Bronchial epithelial cell (primary cell): ENCODE measurements at regions not wholly inside any gene's neighbourhood (a gene's known extent, or its start where the extent isn't known, plus 50 kb on each side); places are given as distances from the start of the nearest gene placed in this dataset.

ENCODE experiments used
- DNase-seq: peaks from one replicate; pipeline ENCODE4 v3.0.0-alpha.2; 2010; ENCODE audit warnings: low read depth
- FAIRE-seq: peaks from 2 replicates; lab custom pipeline; 2011; peaks lifted over from hg19 to GRCh38; lab: Jason Lieb, UNC
- H3K27me3 ChIP-seq: 2 replicates; pipeline ENCODE4 v1.5.1; 2011; ENCODE audit warnings: low read length; ENCODE audit not compliant: control insufficient read depth, insufficient read depth
- H3K36me3 ChIP-seq: 2 replicates; pipeline ENCODE4 v1.5.1; 2011; ENCODE audit warnings: low read length; ENCODE audit not compliant: control insufficient read depth, insufficient read depth
- H3K4me3 ChIP-seq: 2 replicates; pipeline ENCODE4 v1.5.1; 2011; ENCODE audit warnings: mild to moderate bottlenecking, low read depth, low read length, control low read depth
- TF ChIP-seq, protein P1 (sequence below): IDR thresholded peaks from 2 replicates; pipeline ENCODE4 v1.5.1; 2011; ENCODE audit warnings: mild to moderate bottlenecking, moderate library complexity, low read length, control low read depth, inconsistent platforms; ENCODE audit not compliant: insufficient read depth, severe bottlenecking

DNA sequence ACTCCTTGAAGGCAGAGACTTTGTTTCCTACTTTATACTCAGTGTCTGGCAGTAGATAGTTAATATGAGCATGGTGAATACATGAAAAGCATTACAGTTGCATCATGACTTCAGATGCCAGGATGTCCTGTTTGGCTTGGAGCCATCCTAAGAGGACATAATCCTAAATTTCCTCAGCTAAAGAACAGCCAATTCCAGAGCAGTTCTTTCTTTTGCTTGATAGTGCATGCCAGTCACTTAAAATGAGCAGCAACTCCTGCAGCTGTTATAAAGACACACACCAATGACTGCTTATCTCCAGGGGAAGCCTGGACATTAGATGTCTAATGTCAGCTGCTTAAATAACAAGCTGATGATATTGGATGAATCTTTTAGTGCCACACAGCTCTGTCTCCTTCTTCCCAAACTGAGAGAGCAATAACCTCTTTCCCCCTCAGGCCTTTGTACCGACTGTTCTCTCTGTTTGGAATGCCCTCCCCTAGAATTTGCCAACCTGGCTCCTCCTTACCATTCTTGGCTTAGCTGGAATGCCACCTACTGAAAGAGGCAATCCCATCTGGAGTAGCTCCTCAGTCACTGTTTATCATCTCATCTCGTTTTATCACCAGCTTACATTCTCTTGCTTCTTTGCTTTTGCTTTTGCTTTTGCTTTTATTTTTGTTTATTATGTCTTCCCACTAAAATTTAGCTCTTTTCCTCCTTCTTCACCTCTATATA lies 100.8 kb upstream of the USP38 start:
- Histone ChIP-seq H3K27me3 (no peaks in the 10 kb centered on the region), H3K4me3 (no peak overlapping the region), H3K36me3 (no peaks in the 10 kb centered on the region)
- TF ChIP-seq, protein P1, sequence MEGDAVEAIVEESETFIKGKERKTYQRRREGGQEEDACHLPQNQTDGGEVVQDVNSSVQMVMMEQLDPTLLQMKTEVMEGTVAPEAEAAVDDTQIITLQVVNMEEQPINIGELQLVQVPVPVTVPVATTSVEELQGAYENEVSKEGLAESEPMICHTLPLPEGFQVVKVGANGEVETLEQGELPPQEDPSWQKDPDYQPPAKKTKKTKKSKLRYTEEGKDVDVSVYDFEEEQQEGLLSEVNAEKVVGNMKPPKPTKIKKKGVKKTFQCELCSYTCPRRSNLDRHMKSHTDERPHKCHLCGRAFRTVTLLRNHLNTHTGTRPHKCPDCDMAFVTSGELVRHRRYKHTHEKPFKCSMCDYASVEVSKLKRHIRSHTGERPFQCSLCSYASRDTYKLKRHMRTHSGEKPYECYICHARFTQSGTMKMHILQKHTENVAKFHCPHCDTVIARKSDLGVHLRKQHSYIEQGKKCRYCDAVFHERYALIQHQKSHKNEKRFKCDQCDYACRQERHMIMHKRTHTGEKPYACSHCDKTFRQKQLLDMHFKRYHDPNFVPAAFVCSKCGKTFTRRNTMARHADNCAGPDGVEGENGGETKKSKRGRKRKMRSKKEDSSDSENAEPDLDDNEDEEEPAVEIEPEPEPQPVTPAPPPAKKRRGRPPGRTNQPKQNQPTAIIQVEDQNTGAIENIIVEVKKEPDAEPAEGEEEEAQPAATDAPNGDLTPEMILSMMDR = no peak
- FAIRE-seq (no peak), DNase-seq (no peak)

DNA sequence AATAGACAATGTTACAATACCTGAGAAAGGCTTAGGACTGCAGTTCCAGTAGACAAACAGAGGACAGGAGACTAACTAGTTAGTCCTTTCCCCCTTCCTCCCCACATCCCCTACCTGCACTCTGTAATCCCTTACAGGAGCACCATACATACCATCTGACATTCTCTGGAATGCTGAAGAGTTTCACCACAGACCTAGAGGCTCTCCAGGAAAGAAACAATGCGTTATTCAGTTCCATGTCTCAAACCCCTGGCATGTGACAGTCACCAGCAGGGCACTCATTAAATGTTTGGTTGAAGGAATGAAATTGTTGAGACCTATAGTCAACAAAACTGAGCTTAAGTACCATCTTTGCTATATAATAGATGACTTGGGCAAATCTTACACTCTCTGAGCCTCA lies 100.2 kb upstream of the USP38 start:
- FAIRE-seq = no peak
- DNase-seq = no peak
- no peaks in the 10 kb centered on the region for H3K36me3 ChIP-seq
- H3K4me3 ChIP-seq = no peak overlapping the region
- no peaks in the 10 kb centered on the region for H3K27me3 ChIP-seq
- TF ChIP-seq, protein P1 = no peak

DNA sequence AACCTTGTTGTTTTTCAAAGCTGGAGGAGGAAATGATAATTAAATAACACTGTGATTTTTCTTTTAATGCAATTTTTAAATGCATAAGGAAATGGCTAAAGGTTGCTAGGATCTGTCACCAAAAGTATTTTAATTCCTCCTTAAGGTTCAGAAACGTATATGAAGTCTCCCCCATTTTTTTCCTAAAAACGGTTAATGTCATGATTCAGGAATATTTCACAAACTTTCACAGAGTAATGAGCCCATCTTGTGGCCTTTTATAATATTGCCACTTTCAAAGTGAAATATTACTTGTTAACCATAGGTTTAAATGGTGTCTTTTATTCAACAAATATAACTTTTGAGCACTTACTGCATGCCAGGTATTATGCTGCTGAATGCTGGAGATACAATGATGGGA lies 99.5 kb upstream of the USP38 start:
- H3K4me3 ChIP-seq = no peak overlapping the region
- TF ChIP-seq, protein P1 = no peak
- DNase-seq (peak; percentile 4), FAIRE-seq (no peak)
- H3K36me3 ChIP-seq = no peaks in the 10 kb centered on the region
- no peaks in the 10 kb centered on the region for H3K27me3 ChIP-seq

DNA sequence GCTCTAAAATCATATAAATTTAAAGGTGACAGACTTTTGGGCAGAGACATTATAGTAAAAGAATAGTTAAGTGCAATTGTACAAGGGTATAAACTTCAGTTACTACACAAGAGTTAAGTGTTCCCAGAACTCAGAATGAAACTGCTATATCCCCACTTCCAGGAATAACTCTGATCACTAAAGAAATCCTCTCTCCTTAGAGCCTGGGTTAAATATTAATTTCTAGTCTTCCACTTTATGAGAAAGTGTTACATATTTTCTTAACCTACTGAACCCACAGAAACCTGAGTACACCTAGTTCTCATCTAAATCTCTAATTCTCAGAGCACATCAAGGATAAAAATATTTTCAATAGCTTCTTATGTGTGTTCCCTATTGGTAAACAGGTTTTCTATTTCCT lies 99.1 kb upstream of the USP38 start:
- Histone ChIP-seq H3K27me3 (no peaks in the 10 kb centered on the region), H3K36me3 (no peaks in the 10 kb centered on the region), H3K4me3 (no peak overlapping the region)
- TF ChIP-seq, protein P1 = no peak
- DNase-seq (no peak), FAIRE-seq (no peak)

DNA sequence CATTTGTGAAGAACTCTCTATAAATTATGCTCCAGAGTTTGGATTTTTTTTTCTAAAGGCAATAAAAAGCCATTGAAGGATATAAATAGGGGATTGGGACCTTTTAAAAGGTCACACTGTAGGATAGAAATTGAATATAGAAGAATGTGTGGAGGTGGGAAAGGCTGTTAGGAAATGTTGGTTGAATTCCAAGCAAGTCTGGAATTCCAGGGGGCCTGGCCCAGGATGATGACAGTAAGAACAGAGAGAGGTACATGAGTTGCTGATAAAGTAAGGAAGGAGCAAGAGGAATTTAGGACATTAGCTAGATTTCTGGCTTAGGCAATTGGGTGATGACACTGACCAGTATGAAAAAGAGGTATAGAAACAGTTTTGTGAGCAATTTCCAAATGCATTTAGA lies 95.4 kb upstream of the USP38 start:
- FAIRE-seq = no peak
- Histone ChIP-seq H3K27me3 (no peaks in the 10 kb centered on the region), H3K36me3 (no peaks in the 10 kb centered on the region), H3K4me3 (no peak overlapping the region)
- TF ChIP-seq, protein P1 = no peak
- DNase-seq = no peak

DNA sequence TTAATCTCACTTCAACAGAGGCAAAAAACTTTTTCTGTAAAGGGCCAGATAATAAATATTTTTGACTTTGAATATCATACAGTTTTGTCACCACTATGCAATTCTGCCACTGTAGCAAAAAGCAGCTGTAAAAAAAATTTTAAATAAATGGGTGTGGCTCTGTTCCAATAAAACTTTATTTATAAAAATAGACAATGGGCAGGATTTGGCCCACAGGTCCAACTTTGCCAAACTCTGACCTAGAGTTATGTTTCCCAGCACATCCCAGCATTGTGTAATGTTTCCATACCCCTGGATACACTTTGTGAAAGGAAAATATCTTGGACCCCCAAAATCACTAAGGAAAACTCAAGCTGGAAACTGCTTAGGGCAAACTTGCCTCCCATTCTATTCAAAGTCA lies 94.9 kb upstream of the USP38 start:
- Histone ChIP-seq H3K4me3 (no peak overlapping the region), H3K36me3 (no peaks in the 10 kb centered on the region), H3K27me3 (no peaks in the 10 kb centered on the region)
- DNase-seq (no peak), FAIRE-seq (no peak)
- TF ChIP-seq, protein P1 = no peak
